ENCODE measurements at regions not wholly inside any gene's neighbourhood (a gene's known extent, or its start where the extent isn't known, plus 50 kb on each side); places are given as distances from the start of the nearest gene placed in this dataset.

GRCh38 chr13:85288698-85289097 is 510.5 kb downstream of the SLITRK6 start:
- no peak overlapping the region for H2BK20ac ChIP-seq (ENCODE audit: low read depth, low read length)
- H3K4ac ChIP-seq (ENCODE audit: low read depth, low read length): no peak overlapping the region
- no peak overlapping the region for H3K4me2 ChIP-seq (ENCODE audit: low read depth, low read length)
- H3K27ac ChIP-seq (ENCODE audit: insufficient read depth, low read length): no peak overlapping the region
- H3K4me1 ChIP-seq (ENCODE audit: control insufficient read depth, insufficient read depth, low read length): no peaks in the 10 kb centered on the region
- no peaks in the 10 kb centered on the region for H3K9me1 ChIP-seq (ENCODE audit: insufficient read depth, low read length)
- no peak overlapping the region for H2BK120ac ChIP-seq (ENCODE audit: low read depth, low read length)
- H2AK5ac ChIP-seq (ENCODE audit: low read depth, low read length): no peak overlapping the region
- H3K36me3 ChIP-seq (ENCODE audit: control insufficient read depth, insufficient read depth, low read length): no peaks in the 10 kb centered on the region
- no peak overlapping the region for H2BK5ac ChIP-seq (ENCODE audit: low read depth, low read length, poor library complexity, severe bottlenecking)
- no peak overlapping the region for H3K18ac ChIP-seq (ENCODE audit: low read depth, low read length)
- H3K14ac ChIP-seq (replicated peaks; ENCODE audit: low read depth, low read length): no peak overlapping the region
- BruUV-seq (replicated peaks): no TSS peak
- H2BK15ac ChIP-seq (ENCODE audit: low read depth, low read length): no peak overlapping the region
- ChIA-PET POLR2A (ENCODE audit: unreplicated experiment) (no interaction called here), CTCF (no interaction called here)
- no peak overlapping the region for H3K9ac ChIP-seq (ENCODE audit: low read depth, low read length)
- no peak overlapping the region for H3K4me3 ChIP-seq (ENCODE audit: insufficient read depth, low read depth, low read length)
- no peak overlapping the region for H2AK9ac ChIP-seq (replicated peaks; ENCODE audit: low read depth, low read length, poor library complexity)
- no peak overlapping the region for H3K23ac ChIP-seq (ENCODE audit: low read depth, low read length)
- H4K5ac ChIP-seq (ENCODE audit: low read depth, low read length): no peak overlapping the region
- no peak for TF ChIP-seq MXI1 (IDR thresholded peaks at IDR 0.05; ENCODE audit: borderline replicate concordance, low read depth, low read length)
- TF ChIP-seq, protein P1, sequence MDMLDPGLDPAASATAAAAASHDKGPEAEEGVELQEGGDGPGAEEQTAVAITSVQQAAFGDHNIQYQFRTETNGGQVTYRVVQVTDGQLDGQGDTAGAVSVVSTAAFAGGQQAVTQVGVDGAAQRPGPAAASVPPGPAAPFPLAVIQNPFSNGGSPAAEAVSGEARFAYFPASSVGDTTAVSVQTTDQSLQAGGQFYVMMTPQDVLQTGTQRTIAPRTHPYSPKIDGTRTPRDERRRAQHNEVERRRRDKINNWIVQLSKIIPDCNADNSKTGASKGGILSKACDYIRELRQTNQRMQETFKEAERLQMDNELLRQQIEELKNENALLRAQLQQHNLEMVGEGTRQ (IDR thresholded peaks at IDR 0.05; ENCODE audit: low read depth, low read length): no peak
- H4K20me1 ChIP-seq (ENCODE audit: insufficient read depth, low read length): no peaks in the 10 kb centered on the region
- no peaks in the 10 kb centered on the region for H3K27me3 ChIP-seq (ENCODE audit: control insufficient read depth, insufficient read depth, low read length)
- H4K8ac ChIP-seq (ENCODE audit: low read depth in 2 of 2, low read length in 2 of 2): no peak overlapping the region
- H3K9me3 ChIP-seq (ENCODE audit: control insufficient read depth, insufficient read depth, low read length): no peaks in the 10 kb centered on the region
- no peak overlapping the region for H2AFZ ChIP-seq (replicated peaks; ENCODE audit: low read length, poor library complexity)
- no peak overlapping the region for H4K91ac ChIP-seq (ENCODE audit: insufficient read depth, low read depth, low read length)
- no CpG with 5 or more reads among the region's 1 CpG for WGBS, 2 experiments (ENCODE audit: extremely low coverage in 2 of 2, insufficient read length in 1 of 2)
- ATAC-seq (ENCODE audit: low read depth) (no peak), DNase-seq (no peak)
- intact Hi-C loops (cut with micrococcal nuclease) (no loop called here), dilution Hi-C loops (cut with HindIII; ENCODE audit: low sequenced_read_pairs, unreplicated experiment) (no loop called here), in situ Hi-C loops (cut with MboI; ENCODE audit: low sequenced_read_pairs) (no loop called here)
- H3K56ac ChIP-seq (ENCODE audit: extremely low read depth, insufficient read depth, low read length): no peak overlapping the region
- no peaks in the 10 kb centered on the region for H3K79me1 ChIP-seq (ENCODE audit: low read depth in 1 of 2, low read length in 2 of 2)

Data from IMR-90 (cell line).